ENCODE measurements at regions not wholly inside any gene's neighbourhood (a gene's known extent, or its start where the extent isn't known, plus 50 kb on each side); places are given as distances from the start of the nearest gene placed in this dataset.
"Not testable (repeated sequence)": the region's sequence is repeated elsewhere in the genome, so short reads cannot be mapped to it uniquely, and the experiment has no call there.

DNA sequence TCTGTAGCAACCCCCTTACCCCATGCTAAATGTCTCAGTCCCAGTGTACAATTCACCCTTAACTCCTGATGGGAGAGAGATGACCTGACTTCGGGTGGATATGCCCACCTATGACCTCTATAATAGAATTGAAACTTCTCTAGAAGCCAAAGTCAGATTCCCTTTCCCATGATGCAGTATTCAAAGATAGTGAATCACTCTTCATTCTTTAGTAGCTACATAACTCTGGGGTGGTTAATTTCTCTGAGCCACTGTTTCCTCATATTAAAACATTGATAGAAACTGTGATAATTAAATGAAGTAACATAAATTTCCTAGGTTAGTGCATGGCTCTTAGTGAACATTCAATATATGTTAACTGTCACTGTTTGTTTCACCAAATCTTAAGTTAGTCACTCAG, 500.4 kb downstream of the COL12A1 start (continued):
- no peak for TF ChIP-seq REST (IDR thresholded peaks at IDR 0.05; ENCODE audit: borderline replicate concordance)

- not testable (repeated sequence) for H3K4me3 ChIP-seq (ENCODE audit: low read length); H3K36me3 ChIP-seq (ENCODE audit: insufficient read depth, low read length); H3F3A ChIP-seq (ENCODE audit: insufficient read depth, low read length, poor library complexity, severe bottlenecking); H3K27ac ChIP-seq (ENCODE audit: low read length); H3K27me3 ChIP-seq (ENCODE audit: insufficient read depth, low read depth, low read length); H2AFZ ChIP-seq (ENCODE audit: low read depth, low read length); H3K9ac ChIP-seq (ENCODE audit: low read length); H3K79me2 ChIP-seq (replicated peaks; ENCODE audit: insufficient read depth, low read length); H3K4me2 ChIP-seq (ENCODE audit: low read length); H3K9me3 ChIP-seq (ENCODE audit: low read length); H3K9me2 ChIP-seq (ENCODE audit: insufficient read depth, low read length); H4K20me1 ChIP-seq (ENCODE audit: insufficient read depth)
Measured at GRCh38 chr6:74704540-74704939, 501.3 kb downstream of the COL12A1 start.

DNA sequence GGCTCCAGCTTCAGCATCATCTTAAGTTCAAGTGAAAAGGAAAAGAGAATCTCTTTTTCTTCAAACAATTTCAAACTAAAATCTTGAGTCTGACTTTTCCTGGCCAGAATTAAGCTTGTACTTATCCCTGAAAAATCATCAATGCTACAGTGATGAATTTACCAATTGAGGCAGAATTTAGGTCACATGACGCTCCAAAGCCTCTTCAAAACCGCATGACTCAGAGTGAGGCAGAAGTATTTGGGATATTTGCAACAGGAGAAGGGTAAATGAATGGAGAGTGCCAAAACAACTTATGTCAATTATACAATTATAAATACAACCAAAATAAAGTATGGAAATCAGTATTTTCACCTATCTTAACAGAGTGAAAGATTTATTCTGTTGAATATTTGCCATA, 515.5 kb downstream of the COL12A1 start:
- no peak overlapping the region for H3K27ac ChIP-seq (ENCODE audit: low read length)
- no peak overlapping the region for H3K9ac ChIP-seq (ENCODE audit: low read length)

DNA sequence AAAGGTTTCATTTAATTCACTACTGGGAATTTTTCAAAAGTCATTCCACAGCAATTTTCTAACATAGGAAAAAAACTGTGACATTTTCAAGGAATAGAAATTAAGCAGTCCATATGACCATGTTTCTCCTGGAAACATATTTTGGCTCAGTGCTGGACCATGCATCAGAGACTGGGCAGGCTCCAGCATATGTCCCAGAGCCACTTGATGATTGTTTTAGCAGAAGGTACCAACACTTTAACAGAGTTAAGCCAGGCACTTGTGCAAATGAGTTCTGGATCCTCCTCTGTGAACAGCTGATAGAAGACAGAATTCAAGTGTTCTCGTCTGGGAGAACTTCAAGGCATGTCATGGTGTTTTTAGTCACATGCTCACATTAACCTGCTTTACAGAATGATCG, 516.3 kb downstream of the COL12A1 start:
- Histone ChIP-seq H3K79me2 (replicated peaks; ENCODE audit: insufficient read depth, low read length) (no peaks in the 10 kb centered on the region), H3K36me3 (ENCODE audit: insufficient read depth, low read length) (no peaks in the 10 kb centered on the region), H3K9me3 (ENCODE audit: low read length) (no peaks in the 10 kb centered on the region), H3K9ac (ENCODE audit: low read length) (no peak overlapping the region), H3F3A (ENCODE audit: insufficient read depth, low read length, poor library complexity, severe bottlenecking) (no peaks in the 10 kb centered on the region), H4K20me1 (ENCODE audit: insufficient read depth) (no peaks in the 10 kb centered on the region), H3K4me3 (ENCODE audit: low read length) (no peak overlapping the region), H3K9me2 (ENCODE audit: insufficient read depth, low read length) (no peaks in the 10 kb centered on the region), H2AFZ (ENCODE audit: low read depth, low read length) (no peak overlapping the region), H3K4me2 (ENCODE audit: low read length) (no peak overlapping the region), H3K27me3 (ENCODE audit: insufficient read depth, low read depth, low read length) (no peaks in the 10 kb centered on the region), H3K27ac (ENCODE audit: low read length) (no peak overlapping the region)
- TF ChIP-seq EZH2 (IDR thresholded peaks at IDR 0.05; ENCODE audit: borderline replicate concordance, insufficient read depth, low read length, poor library complexity, severe bottlenecking), result no peak
- no peak for TF ChIP-seq POLR2AphosphoS5 (IDR thresholded peaks at IDR 0.05)
- no peak for TF ChIP-seq EP300 (conservative IDR thresholded peaks at IDR 0.05; ENCODE audit: poor library complexity, severe bottlenecking)
- no peak for TF ChIP-seq TAF1 (IDR thresholded peaks at IDR 0.05; ENCODE audit: low read depth)
- no peak for TF ChIP-seq REST (IDR thresholded peaks at IDR 0.05; ENCODE audit: borderline replicate concordance)
- TF ChIP-seq RAD21 (conservative IDR thresholded peaks at IDR 0.05), result no peak

More for the DNA sequence above, 515.5 kb downstream of the COL12A1 start:
- Histone ChIP-seq H3K27me3 (ENCODE audit: insufficient read depth, low read depth, low read length) (no peaks in the 10 kb centered on the region), H3K4me3 (ENCODE audit: low read length) (no peak overlapping the region), H3K79me2 (replicated peaks; ENCODE audit: insufficient read depth, low read length) (no peaks in the 10 kb centered on the region), H4K20me1 (ENCODE audit: insufficient read depth) (no peaks in the 10 kb centered on the region), H3K9me3 (ENCODE audit: low read length) (no peaks in the 10 kb centered on the region), H3F3A (ENCODE audit: insufficient read depth, low read length, poor library complexity, severe bottlenecking) (no peaks in the 10 kb centered on the region), H3K36me3 (ENCODE audit: insufficient read depth, low read length) (no peaks in the 10 kb centered on the region), H3K9me2 (ENCODE audit: insufficient read depth, low read length) (no peaks in the 10 kb centered on the region), H2AFZ (ENCODE audit: low read depth, low read length) (no peak overlapping the region), H3K4me2 (ENCODE audit: low read length) (no peak overlapping the region)
- no peak for TF ChIP-seq CTCF (IDR thresholded peaks at IDR 0.05; ENCODE audit: poor library complexity, severe bottlenecking)
- no peak for TF ChIP-seq TAF1 (IDR thresholded peaks at IDR 0.05; ENCODE audit: low read depth)
- TF ChIP-seq EP300 (conservative IDR thresholded peaks at IDR 0.05; ENCODE audit: poor library complexity, severe bottlenecking), result no peak
- TF ChIP-seq POLR2AphosphoS5 (IDR thresholded peaks at IDR 0.05), result no peak
- no peak for TF ChIP-seq MXI1 (conservative IDR thresholded peaks at IDR 0.05; ENCODE audit: poor library complexity, severe bottlenecking)

Measured in neural cell (in vitro differentiated cells).